Endothelial cell of umbilical vein (primary cell): ENCODE measurements at regions not wholly inside any gene's neighbourhood (a gene's known extent, or its start where the extent isn't known, plus 50 kb on each side); places are given as distances from the start of the nearest gene placed in this dataset.
"Not testable (repeated sequence)": the region's sequence is repeated elsewhere in the genome, so short reads cannot be mapped to it uniquely, and the experiment has no call there.

Source experiments
- CTCF ChIP-seq, 2 donors: IDR thresholded peaks; 1 replicate in 1 of 2; 2 replicates in 1 of 2; pipeline ENCODE4 v1.5.1; 2011; ENCODE audit warnings: low read length in 2 of 2, mild to moderate bottlenecking in 2 of 2, moderate library complexity in 2 of 2, control low read depth in 1 of 2, inconsistent platforms in 1 of 2, low read depth in 1 of 2; ENCODE audit not compliant: insufficient read depth in 1 of 2; ENCODE audit errors: extremely low read depth in 1 of 2
- EZH2 ChIP-seq: IDR thresholded peaks from 2 replicates; pipeline ENCODE4 v1.6.1; 2012; ENCODE audit warnings: borderline replicate concordance, low read depth, mild to moderate bottlenecking, moderate library complexity, low read length, inconsistent platforms; ENCODE audit not compliant: severe bottlenecking
- FOS ChIP-seq: IDR thresholded peaks from 2 replicates; pipeline ENCODE4 v1.6.1; 2011; ENCODE audit warnings: mild to moderate bottlenecking, low read length, moderate library complexity, borderline replicate concordance; ENCODE audit not compliant: insufficient read depth
- GATA2 ChIP-seq: IDR thresholded peaks from 2 replicates; pipeline ENCODE4 v1.7.0; 2011; ENCODE audit warnings: low read depth, mild to moderate bottlenecking, moderate library complexity, mixed read lengths, low read length; ENCODE audit not compliant: insufficient read length, insufficient read depth
- JUN ChIP-seq: IDR thresholded peaks from 2 replicates; pipeline ENCODE4 v1.6.1; 2011; ENCODE audit warnings: borderline replicate concordance, low read depth; ENCODE audit not compliant: insufficient read length, insufficient read depth
- MAX ChIP-seq: IDR thresholded peaks from 2 replicates; pipeline ENCODE4 v1.6.1; 2011; ENCODE audit not compliant: insufficient read depth, insufficient read length
- MYC ChIP-seq: IDR thresholded peaks from one replicate; pipeline ENCODE4 v1.6.1; 2011; ENCODE audit warnings: mild to moderate bottlenecking, low read depth, low read length
- POLR2A ChIP-seq: IDR thresholded peaks from 2 replicates; pipeline ENCODE4 v1.6.1; 2012; ENCODE audit warnings: low read depth, mild to moderate bottlenecking, control low read depth, low read length
- POLR2AphosphoS5 ChIP-seq: IDR thresholded peaks from 2 replicates; pipeline ENCODE4 v1.6.1; 2012; ENCODE audit warnings: low read depth, mild to moderate bottlenecking, control low read depth, low read length, moderate library complexity; ENCODE audit not compliant: insufficient read depth

- TF ChIP-seq CTCF (IDR thresholded peaks at IDR 0.05; ENCODE audit: extremely low read depth in 1 of 2, insufficient read depth in 1 of 2, low read depth in 1 of 2, low read length in 2 of 2); POLR2AphosphoS5; POLR2A; EZH2; MAX; GATA2; JUN; MYC; FOS: not testable (repeated sequence)
These were observed 239.4 kb downstream of the RTP5 start for GRCh38 chr2:242108797-242109500.
